ENCODE measurements at regions not wholly inside any gene's neighbourhood (a gene's known extent, or its start where the extent isn't known, plus 50 kb on each side); places are given as distances from the start of the nearest gene placed in this dataset.

GRCh38 chr18:78543201-78543725 is 436.4 kb upstream of the SALL3 start:
- H3K4me1 ChIP-seq (ENCODE audit: control insufficient read depth in 2 of 2, insufficient read depth in 1 of 2, low read depth in 1 of 2, low read length in 2 of 2), result peaks cover 0 to 3% of the 10 kb centered on the region in 2 donors
- DNase-seq (ENCODE audit: low spot score), result no peak
- no peaks in the 10 kb centered on the region for H3K9me3 ChIP-seq (replicated peaks in 1 of 2; ENCODE audit: control insufficient read depth in 2 of 2, insufficient read depth in 1 of 2, low read depth in 1 of 2, low read length in 2 of 2)
- H3K4me3 ChIP-seq (ENCODE audit: low read length in 2 of 2), result no peak overlapping the region
- H3K23ac ChIP-seq (ENCODE audit: low read depth, low read length, poor library complexity), result no peak overlapping the region
- H4K91ac ChIP-seq (ENCODE audit: low read depth, low read length, poor library complexity), result no peak overlapping the region
- H3K18ac ChIP-seq (ENCODE audit: low read length), result no peak overlapping the region
- no peak overlapping the region for H3K4ac ChIP-seq (ENCODE audit: low read length)
- H3K14ac ChIP-seq (ENCODE audit: low read length), result no peak overlapping the region
- WGBS, 2 donors (ENCODE audit: extremely low coverage in 2 of 2, insufficient read length in 2 of 2, insufficient replicate concordance in 1 of 2), result no CpG with 5 or more reads among the region's 9 CpGs
- no peak overlapping the region for H2BK120ac ChIP-seq (ENCODE audit: low read depth, low read length)
- no peak overlapping the region for H2BK5ac ChIP-seq (ENCODE audit: low read length)
- H2BK15ac ChIP-seq (ENCODE audit: low read length), result no peak overlapping the region
- no peaks in the 10 kb centered on the region for H3K79me1 ChIP-seq (ENCODE audit: low read depth, low read length)
- H2AK5ac ChIP-seq (ENCODE audit: low read depth, low read length), result no peak overlapping the region
- no peaks in the 10 kb centered on the region for H3K36me3 ChIP-seq (replicated peaks in 1 of 2; ENCODE audit: control insufficient read depth in 2 of 2, insufficient read depth in 2 of 2, low read length in 2 of 2)
- H3K27ac ChIP-seq (replicated peaks; ENCODE audit: low read length), result no peak overlapping the region
- H2AFZ ChIP-seq (ENCODE audit: low read length), result no peak overlapping the region
- no peak overlapping the region for H4K8ac ChIP-seq (ENCODE audit: low read depth, low read length)
- no peak overlapping the region for H3K4me2 ChIP-seq (ENCODE audit: insufficient read depth, low read length, poor library complexity, severe bottlenecking)
- no peaks in the 10 kb centered on the region for H3K27me3 ChIP-seq (ENCODE audit: control insufficient read depth in 3 of 3, insufficient read depth in 3 of 3, low read depth in 1 of 3, low read length in 3 of 3)
- no peak overlapping the region for H2BK12ac ChIP-seq (ENCODE audit: low read length)
- no peak overlapping the region for H3K9ac ChIP-seq (ENCODE audit: low read depth, low read length, poor library complexity)

GRCh38 chr18:78546281-78546680 is 433.3 kb upstream of the SALL3 start:
- no peak overlapping the region for H2BK5ac ChIP-seq (ENCODE audit: low read length)
- H4K8ac ChIP-seq (ENCODE audit: low read depth, low read length), result no peak overlapping the region
- H3K27me3 ChIP-seq (ENCODE audit: control insufficient read depth in 3 of 3, insufficient read depth in 3 of 3, low read depth in 1 of 3, low read length in 3 of 3), result no peaks in the 10 kb centered on the region
- no peaks in the 10 kb centered on the region for H3K36me3 ChIP-seq (replicated peaks in 1 of 2; ENCODE audit: control insufficient read depth in 2 of 2, insufficient read depth in 2 of 2, low read length in 2 of 2)
- no peak overlapping the region for H4K91ac ChIP-seq (ENCODE audit: low read depth, low read length, poor library complexity)
- no peaks in the 10 kb centered on the region for H3K79me1 ChIP-seq (ENCODE audit: low read depth, low read length)
- H3K23ac ChIP-seq (ENCODE audit: low read depth, low read length, poor library complexity), result no peak overlapping the region
- no peak for DNase-seq (ENCODE audit: low spot score)
- WGBS, 2 donors (ENCODE audit: extremely low coverage in 2 of 2, insufficient read length in 2 of 2, insufficient replicate concordance in 1 of 2), result no CpG with 5 or more reads among the region's 5 CpGs
- H2BK12ac ChIP-seq (ENCODE audit: low read length), result no peak overlapping the region
- no peak overlapping the region for H2BK120ac ChIP-seq (ENCODE audit: low read depth, low read length)
- H3K4me3 ChIP-seq (ENCODE audit: low read length in 2 of 2), result no peak overlapping the region
- no peak overlapping the region for H3K14ac ChIP-seq (ENCODE audit: low read length)
- H2AFZ ChIP-seq (ENCODE audit: low read length), result no peak overlapping the region
- no peak overlapping the region for H3K18ac ChIP-seq (ENCODE audit: low read length)
- no peak overlapping the region for H3K9ac ChIP-seq (ENCODE audit: low read depth, low read length, poor library complexity)
- no peak overlapping the region for H2BK15ac ChIP-seq (ENCODE audit: low read length)
- H3K4ac ChIP-seq (ENCODE audit: low read length), result no peak overlapping the region
- H3K4me2 ChIP-seq (ENCODE audit: insufficient read depth, low read length, poor library complexity, severe bottlenecking), result no peak overlapping the region
- H3K27ac ChIP-seq (replicated peaks; ENCODE audit: low read length), result no peak overlapping the region
- peaks cover 0 to 9% of the 10 kb centered on the region in 2 donors for H3K9me3 ChIP-seq (replicated peaks in 1 of 2; ENCODE audit: control insufficient read depth in 2 of 2, insufficient read depth in 1 of 2, low read depth in 1 of 2, low read length in 2 of 2)
- H3K4me1 ChIP-seq (ENCODE audit: control insufficient read depth in 2 of 2, insufficient read depth in 1 of 2, low read depth in 1 of 2, low read length in 2 of 2), result peaks cover 0 to 3% of the 10 kb centered on the region in 2 donors
- no peak overlapping the region for H2AK5ac ChIP-seq (ENCODE audit: low read depth, low read length)

- no peak overlapping the region for H3K4me2 ChIP-seq (ENCODE audit: insufficient read depth, low read length, poor library complexity, severe bottlenecking)
- H3K14ac ChIP-seq (ENCODE audit: low read length), result no peak overlapping the region
Observed at GRCh38 chr18:78547817-78548216, 431.8 kb upstream of the SALL3 start.

GRCh38 chr18:78548261-78549058 is 431.2 kb upstream of the SALL3 start:
- no peak overlapping the region for H3K18ac ChIP-seq (ENCODE audit: low read length)

More at GRCh38 chr18:78547817-78548216, 431.8 kb upstream of the SALL3 start:
- Histone ChIP-seq H2BK12ac (ENCODE audit: low read length) (no peak overlapping the region), H3K79me1 (ENCODE audit: low read depth, low read length) (no peaks in the 10 kb centered on the region), H3K9ac (ENCODE audit: low read depth, low read length, poor library complexity) (peak overlapping the region; percentile 50), H4K91ac (ENCODE audit: low read depth, low read length, poor library complexity) (no peak overlapping the region), H2BK5ac (ENCODE audit: low read length) (no peak overlapping the region), H2BK120ac (ENCODE audit: low read depth, low read length) (no peak overlapping the region), H3K36me3 (replicated peaks in 1 of 2; ENCODE audit: control insufficient read depth in 2 of 2, insufficient read depth in 2 of 2, low read length in 2 of 2) (no peaks in the 10 kb centered on the region), H3K4me1 (ENCODE audit: control insufficient read depth in 2 of 2, insufficient read depth in 1 of 2, low read depth in 1 of 2, low read length in 2 of 2) (no peaks in the 10 kb centered on the region), H2BK15ac (ENCODE audit: low read length) (peak overlapping the region; percentile 1), H3K27me3 (ENCODE audit: control insufficient read depth in 3 of 3, insufficient read depth in 3 of 3, low read depth in 1 of 3, low read length in 3 of 3) (no peaks in the 10 kb centered on the region), H4K8ac (ENCODE audit: low read depth, low read length) (no peak overlapping the region), H3K9me3 (replicated peaks in 1 of 2; ENCODE audit: control insufficient read depth in 2 of 2, insufficient read depth in 1 of 2, low read depth in 1 of 2, low read length in 2 of 2) (peaks cover 0 to 9% of the 10 kb centered on the region in 2 donors), H3K23ac (ENCODE audit: low read depth, low read length, poor library complexity) (no peak overlapping the region), H2AK5ac (ENCODE audit: low read depth, low read length) (no peak overlapping the region), H3K18ac (ENCODE audit: low read length) (peak overlapping the region; percentile 33), H2AFZ (ENCODE audit: low read length) (no peak overlapping the region), H3K4me3 (ENCODE audit: low read length in 2 of 2) (no peak overlapping the region), H3K4ac (ENCODE audit: low read length) (no peak overlapping the region), H3K27ac (replicated peaks; ENCODE audit: low read length) (no peak overlapping the region)
- no peak for DNase-seq (ENCODE audit: low spot score)
- no CpG with 5 or more reads among the region's 19 CpGs for WGBS, 2 donors (ENCODE audit: extremely low coverage in 2 of 2, insufficient read length in 2 of 2, insufficient replicate concordance in 1 of 2)

More at GRCh38 chr18:78548261-78549058, 431.2 kb upstream of the SALL3 start:
- no peaks in the 10 kb centered on the region for H3K4me1 ChIP-seq (ENCODE audit: control insufficient read depth in 2 of 2, insufficient read depth in 1 of 2, low read depth in 1 of 2, low read length in 2 of 2)
- H3K4me3 ChIP-seq (ENCODE audit: low read length in 2 of 2), result peak overlapping the region in 1 of 2 donors; percentile 62
- peak overlapping the region; percentile 1 for H2BK15ac ChIP-seq (ENCODE audit: low read length)
- H2BK12ac ChIP-seq (ENCODE audit: low read length), result no peak overlapping the region
- H4K91ac ChIP-seq (ENCODE audit: low read depth, low read length, poor library complexity), result no peak overlapping the region
- no peak overlapping the region for H2AK5ac ChIP-seq (ENCODE audit: low read depth, low read length)
- no peak for DNase-seq (ENCODE audit: low spot score)
- H3K27me3 ChIP-seq (ENCODE audit: control insufficient read depth in 3 of 3, insufficient read depth in 3 of 3, low read depth in 1 of 3, low read length in 3 of 3), result no peaks in the 10 kb centered on the region
- no peaks in the 10 kb centered on the region for H3K79me1 ChIP-seq (ENCODE audit: low read depth, low read length)
- no peak overlapping the region for H4K8ac ChIP-seq (ENCODE audit: low read depth, low read length)
- no peaks in the 10 kb centered on the region for H3K36me3 ChIP-seq (replicated peaks in 1 of 2; ENCODE audit: control insufficient read depth in 2 of 2, insufficient read depth in 2 of 2, low read length in 2 of 2)
- H3K9ac ChIP-seq (ENCODE audit: low read depth, low read length, poor library complexity), result peak overlapping the region; percentile 56
- H3K14ac ChIP-seq (ENCODE audit: low read length), result no peak overlapping the region
- no peak overlapping the region for H3K4me2 ChIP-seq (ENCODE audit: insufficient read depth, low read length, poor library complexity, severe bottlenecking)
- H2AFZ ChIP-seq (ENCODE audit: low read length), result no peak overlapping the region
- H3K9me3 ChIP-seq (replicated peaks in 1 of 2; ENCODE audit: control insufficient read depth in 2 of 2, insufficient read depth in 1 of 2, low read depth in 1 of 2, low read length in 2 of 2), result peaks cover 0 to 9% of the 10 kb centered on the region in 2 donors
- no peak overlapping the region for H3K4ac ChIP-seq (ENCODE audit: low read length)
- H3K23ac ChIP-seq (ENCODE audit: low read depth, low read length, poor library complexity), result peak overlapping the region; percentile 9
- no peak overlapping the region for H2BK5ac ChIP-seq (ENCODE audit: low read length)
- no CpG with 5 or more reads among the region's 30 CpGs for WGBS, 2 donors (ENCODE audit: extremely low coverage in 2 of 2, insufficient read length in 2 of 2, insufficient replicate concordance in 1 of 2)
- H3K27ac ChIP-seq (replicated peaks; ENCODE audit: low read length), result no peak overlapping the region
- H2BK120ac ChIP-seq (ENCODE audit: low read depth, low read length), result no peak overlapping the region

Measured in neuronal stem cell (in vitro differentiated cells).